NCI-H1694 treated with DMSO at 0.1 percent for 48 hours (cell line): ENCODE measurements at regions not wholly inside any gene's neighbourhood (a gene's known extent, or its start where the extent isn't known, plus 50 kb on each side); places are given as distances from the start of the nearest gene placed in this dataset.
A peak's percentile ranks its signal among the peaks of the same experiment; 100 is the strongest.

ENCODE experiments used
- DNase-seq: peaks from one replicate; lab custom pipeline; 2025; lab: John Stamatoyannopoulos, UW

- DNase-seq, result no peak
These were observed 72.5 kb upstream of the ZBED5 start for GRCh38 chr11:10930224-10930971.

DNA sequence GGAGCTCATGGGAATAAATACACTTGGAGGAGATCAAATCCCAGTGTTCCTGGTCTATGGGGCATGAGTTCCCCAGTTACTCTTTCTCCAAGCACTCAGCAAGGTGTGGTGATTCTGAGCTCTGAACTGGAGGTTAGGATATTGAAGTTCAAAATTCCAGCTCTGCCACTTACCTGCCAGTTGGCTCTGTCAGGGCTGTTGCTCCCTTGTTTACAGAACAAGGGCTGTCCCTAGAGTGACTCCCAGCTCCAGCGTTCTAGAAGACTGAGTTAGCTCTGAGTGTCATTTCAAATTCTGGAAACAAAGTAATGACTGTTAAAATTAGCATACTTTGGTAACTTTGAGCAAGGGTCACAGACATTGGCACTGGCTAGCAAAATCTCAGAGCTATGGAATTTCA, 69.7 kb upstream of the ZBED5 start:
- no peak for DNase-seq

DNA sequence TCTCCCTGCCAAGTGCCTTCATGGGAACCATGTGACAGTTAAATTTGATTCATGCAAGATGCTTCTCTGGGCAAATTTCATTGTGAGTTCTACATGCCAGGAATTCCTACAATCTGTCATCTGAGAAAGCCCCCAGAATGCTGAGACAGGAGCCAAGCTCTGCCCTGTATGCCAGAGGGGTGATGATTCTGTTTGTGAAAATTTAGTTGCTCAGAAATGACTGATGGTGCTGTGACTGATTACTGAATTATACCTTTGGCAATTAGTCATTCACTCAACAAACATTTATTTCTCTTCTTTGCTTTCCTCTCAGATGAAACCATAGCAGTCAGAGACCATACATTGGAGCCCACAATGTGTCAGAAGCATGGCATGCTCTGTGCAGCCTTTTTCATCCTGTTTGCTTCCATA, 69.0 kb upstream of the ZBED5 start:
- DNase-seq, result peak; percentile 79

DNA sequence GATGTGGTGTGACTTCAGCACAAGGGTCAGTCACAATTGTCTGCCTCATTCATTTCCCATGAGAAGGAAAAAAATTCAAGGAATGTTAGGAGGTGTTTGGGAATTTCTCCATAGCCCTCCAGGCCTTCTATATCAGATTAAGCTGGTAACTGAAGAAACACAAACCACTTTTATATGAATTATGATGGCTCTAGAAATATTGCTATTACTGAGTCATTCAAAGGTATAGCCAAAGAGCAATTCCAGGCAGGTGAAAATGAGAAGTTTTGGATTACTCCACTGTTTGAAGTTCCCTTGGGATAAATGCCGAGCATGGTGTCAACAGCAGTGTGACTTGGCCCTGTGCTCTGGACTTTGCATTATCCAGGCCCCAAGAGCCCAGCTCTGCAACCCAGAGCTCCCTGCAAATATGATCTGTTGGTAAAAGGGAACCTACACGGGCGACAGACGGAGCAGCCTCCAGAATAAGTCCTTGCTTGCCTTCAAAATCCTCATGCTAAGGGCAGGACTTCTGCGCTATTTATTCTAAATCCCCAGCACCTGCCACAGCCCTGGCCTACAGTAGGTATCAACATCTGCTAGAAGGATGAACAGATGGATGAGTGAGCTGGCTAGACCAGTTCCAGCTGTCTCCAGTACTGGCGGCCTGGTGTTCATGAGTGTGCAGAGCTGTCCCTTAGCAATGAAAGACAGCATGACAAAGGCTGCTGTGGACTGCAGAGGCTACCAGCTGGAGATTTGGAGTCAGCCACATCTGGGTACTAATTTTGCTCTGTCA, 67.5 kb upstream of the ZBED5 start:
- DNase-seq, result peak; percentile 98

DNA sequence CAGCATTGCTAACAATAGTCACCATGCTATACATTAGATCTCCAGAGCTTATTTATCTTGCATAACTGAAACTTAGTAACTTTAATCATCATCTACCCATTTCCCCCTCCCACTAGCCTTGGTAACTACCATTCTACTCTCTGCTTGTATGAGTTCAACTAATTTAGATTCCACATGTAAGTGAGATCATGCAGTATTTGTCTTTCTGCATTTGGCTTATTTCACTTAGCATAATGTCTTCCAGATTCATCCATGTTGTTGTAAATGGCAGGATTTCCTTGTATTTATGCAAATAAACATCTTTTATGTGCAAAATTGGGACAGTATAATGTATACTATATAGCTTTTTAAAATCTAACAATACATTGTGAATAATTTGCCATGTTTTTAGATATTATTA, 66.0 kb upstream of the ZBED5 start:
- DNase-seq, result no peak

- no peak for DNase-seq
These were observed 65.0 kb upstream of the ZBED5 start for GRCh38 chr11:10922892-10923291.

GRCh38 chr11:10920875-10921274, 63.0 kb upstream of the ZBED5 start:
- no peak for DNase-seq

- no peak for DNase-seq
These were observed 62.4 kb upstream of the ZBED5 start for GRCh38 chr11:10920205-10920604.

DNA sequence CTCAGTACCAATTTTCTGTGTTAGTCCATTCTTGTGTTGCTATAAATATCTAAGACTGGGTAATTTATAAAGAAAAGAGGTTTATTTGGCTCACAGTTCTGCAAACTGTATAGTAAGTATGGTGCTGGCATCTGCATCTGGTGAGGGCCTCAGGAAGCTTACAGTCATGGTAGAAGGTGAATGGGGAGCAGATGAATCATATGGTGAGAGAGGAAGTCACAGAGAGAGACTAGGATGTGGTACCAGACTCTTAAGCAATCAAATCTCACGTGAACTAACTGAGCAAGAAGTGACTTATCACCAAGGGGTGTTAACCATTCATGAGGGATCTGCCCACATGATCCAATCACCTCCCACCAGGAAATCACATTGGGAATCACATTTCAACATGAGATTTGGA, 60.8 kb upstream of the ZBED5 start:
- DNase-seq, result no peak

- no peak for DNase-seq
These were observed 60.4 kb upstream of the ZBED5 start for GRCh38 chr11:10918275-10918674.

DNA sequence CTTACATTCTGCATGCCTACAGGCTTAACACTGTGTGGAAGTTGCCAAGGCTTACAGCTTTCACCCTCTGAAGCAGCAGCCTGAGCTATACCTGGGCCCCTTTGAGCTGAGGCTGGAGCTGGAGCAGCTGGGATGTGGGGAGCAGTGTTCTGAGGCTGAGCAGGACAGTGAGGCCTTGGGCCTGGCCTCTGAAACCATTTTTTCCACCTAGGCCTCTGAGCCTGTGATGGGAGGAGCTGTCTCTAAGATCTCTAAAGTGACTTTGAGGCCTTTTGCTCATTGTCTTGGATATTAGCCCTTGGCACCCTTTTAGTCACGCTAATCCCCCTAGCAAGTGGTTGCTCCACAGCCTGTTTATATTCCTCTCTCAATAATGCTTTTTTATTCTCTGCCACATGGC, 59.9 kb upstream of the ZBED5 start:
- DNase-seq, result no peak

- DNase-seq, result no peak
These were observed 58.8 kb upstream of the ZBED5 start for GRCh38 chr11:10916665-10917064.

DNA sequence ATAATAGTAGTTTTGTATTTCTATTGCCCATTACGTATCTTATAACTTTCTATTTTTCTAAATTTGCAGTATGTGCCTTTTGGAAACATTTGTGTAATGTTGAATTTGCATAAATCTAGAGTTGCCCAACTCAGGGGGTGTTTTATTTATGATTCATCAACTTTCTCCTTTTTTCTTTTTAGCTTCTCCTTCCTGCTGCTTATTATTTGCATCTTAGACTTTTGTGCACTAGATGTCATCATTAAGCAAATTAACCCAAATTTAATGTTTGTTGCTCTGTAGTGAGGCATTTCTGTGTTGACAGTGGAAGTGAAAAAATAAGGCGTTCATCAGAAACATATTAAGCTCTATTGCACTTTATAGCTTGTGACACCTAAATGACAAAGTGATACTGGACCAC, 56.2 kb upstream of the ZBED5 start:
- DNase-seq, result no peak

DNA sequence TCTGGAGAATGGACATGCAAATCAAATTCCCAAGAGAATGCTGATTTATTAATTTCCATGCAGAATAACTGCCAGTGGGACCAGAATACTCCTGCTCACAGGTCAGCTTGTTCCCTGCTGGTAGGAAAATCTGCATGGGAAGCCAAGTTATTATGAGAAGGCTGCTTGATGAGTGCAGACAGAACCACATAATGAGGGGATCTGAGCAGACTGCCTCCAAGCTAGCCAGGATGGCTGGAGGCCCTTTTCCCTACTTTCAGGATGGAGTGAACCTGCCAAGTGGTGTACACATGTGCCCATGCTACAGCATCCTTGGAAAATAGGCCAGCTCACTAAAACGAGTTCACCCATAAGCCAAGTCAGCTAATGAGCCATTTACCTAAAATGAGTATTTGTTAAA, 55.2 kb upstream of the ZBED5 start:
- no peak for DNase-seq

- DNase-seq, result no peak
These were observed 54.1 kb upstream of the ZBED5 start for GRCh38 chr11:10911907-10912306.

- DNase-seq, result no peak
These were observed 51.5 kb upstream of the ZBED5 start for GRCh38 chr11:10909141-10909883.

DNA sequence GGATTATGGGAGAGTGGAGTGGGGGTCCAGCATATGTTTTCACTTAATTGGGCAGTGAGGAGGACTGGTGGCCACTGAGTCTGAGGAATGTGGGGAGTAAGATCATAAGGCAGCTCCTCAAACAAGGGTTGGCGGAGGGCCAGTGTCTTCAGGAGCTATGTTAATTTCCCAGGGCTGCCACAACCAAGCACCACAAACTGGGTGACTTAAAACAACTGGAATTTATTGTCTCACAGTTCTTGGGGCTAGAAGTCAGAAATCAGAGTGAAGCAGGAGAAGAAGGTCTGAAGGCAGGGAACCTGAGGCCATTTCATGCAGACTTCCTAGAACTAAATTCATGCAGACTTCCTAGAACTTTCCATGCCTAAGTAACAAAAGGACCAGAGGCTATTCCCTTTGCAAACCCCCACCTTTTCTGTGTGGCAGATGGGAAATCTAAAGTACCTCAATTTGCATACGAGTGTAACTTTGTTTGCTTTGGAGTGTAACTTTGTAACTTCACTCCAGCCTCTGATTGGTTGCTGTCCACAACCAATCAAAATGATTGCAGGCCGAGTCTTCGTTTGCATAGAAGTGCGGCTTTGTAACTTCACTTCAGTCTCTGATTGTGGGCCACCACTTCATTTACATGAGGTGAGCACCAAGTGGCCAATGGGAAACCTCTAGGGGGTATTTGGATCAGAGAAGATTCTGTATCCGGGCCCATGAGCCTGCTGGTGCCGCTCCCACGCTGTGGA, 50.5 kb upstream of the ZBED5 start:
- DNase-seq, result no peak
